Brain microvascular endothelial cell (primary cell): ENCODE measurements at regions not wholly inside any gene's neighbourhood (a gene's known extent, or its start where the extent isn't known, plus 50 kb on each side); places are given as distances from the start of the nearest gene placed in this dataset.
"Not testable (repeated sequence)": the region's sequence is repeated elsewhere in the genome, so short reads cannot be mapped to it uniquely, and the experiment has no call there.

ENCODE experiments used
- DNase-seq: peaks from one replicate; pipeline ENCODE4 v3.0.0-alpha.2; 2020
- H3K27ac ChIP-seq: fragments of 250-450 bp; sonication (Bioruptor Pico); 2 replicates; pipeline ENCODE4 v1.5.1; 2020; ENCODE audit warnings: mild to moderate bottlenecking, moderate library complexity
- H3K27me3 ChIP-seq: fragments of 250-450 bp; sonication (Bioruptor Pico); replicated peaks from 2 replicates; pipeline ENCODE4 v1.5.1; 2020; ENCODE audit warnings: mild to moderate bottlenecking
- H3K36me3 ChIP-seq: fragments of 250-450 bp; sonication (Bioruptor Pico); replicated peaks from 2 replicates; pipeline ENCODE4 v1.5.1; 2020; ENCODE audit warnings: mild to moderate bottlenecking
- H3K4me3 ChIP-seq: 2 replicates; pipeline ENCODE4 v1.5.1; 2011; ENCODE audit warnings: low read depth, mild to moderate bottlenecking, control low read depth, low read length, moderate library complexity
- CTCF ChIP-seq: IDR thresholded peaks from 2 replicates; pipeline ENCODE4 v1.5.1; 2011; ENCODE audit warnings: low read depth, mild to moderate bottlenecking, moderate library complexity, low read length, control low read depth, inconsistent platforms; ENCODE audit errors: missing control alignments
- in situ Hi-C: cut with HindIII; loops from 2 replicates; pipeline ENCODE4 v1.10.0; 2017; ENCODE audit warnings: low sequenced_read_pairs, low pct_ligation_motif_present

- in situ Hi-C loops = no loop called here
- no peaks in the 10 kb centered on the region for H3K36me3 ChIP-seq
- no peak for TF ChIP-seq CTCF
- no peak overlapping the region for H3K27ac ChIP-seq
- peak; percentile 25 for DNase-seq
- peaks cover 12% of the 10 kb centered on the region for H3K27me3 ChIP-seq
- H3K4me3 ChIP-seq = no peak overlapping the region
Measured at GRCh38 chr5:154543380-154543779, 65.4 kb upstream of the HAND1 start.

DNA sequence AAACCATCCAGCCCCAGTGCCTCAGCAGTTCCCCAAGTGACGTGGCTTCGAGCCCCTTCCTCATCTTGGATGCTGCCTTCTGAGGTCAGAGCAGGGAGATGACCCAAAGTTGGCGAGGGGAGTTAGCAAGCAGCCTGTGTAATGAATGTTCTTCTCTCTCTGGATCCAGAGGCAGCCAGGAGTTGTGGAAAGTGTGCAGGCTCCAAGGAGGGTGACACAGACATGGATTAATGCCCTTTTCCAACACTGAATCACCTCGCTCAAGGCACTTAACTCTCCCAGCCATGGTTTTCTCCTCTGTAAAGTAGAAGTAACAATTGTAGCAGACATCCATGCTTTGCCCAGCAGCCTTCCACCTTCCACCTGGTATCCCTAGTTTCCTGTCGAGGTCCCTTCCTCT is 64.6 kb upstream of the HAND1 start:
- Histone ChIP-seq H3K27me3 (peaks cover 12% of the 10 kb centered on the region), H3K4me3 (no peak overlapping the region), H3K36me3 (no peaks in the 10 kb centered on the region), H3K27ac (no peak overlapping the region)
- DNase-seq = no peak
- no peak for TF ChIP-seq CTCF
- in situ Hi-C loops = no loop called here

DNA sequence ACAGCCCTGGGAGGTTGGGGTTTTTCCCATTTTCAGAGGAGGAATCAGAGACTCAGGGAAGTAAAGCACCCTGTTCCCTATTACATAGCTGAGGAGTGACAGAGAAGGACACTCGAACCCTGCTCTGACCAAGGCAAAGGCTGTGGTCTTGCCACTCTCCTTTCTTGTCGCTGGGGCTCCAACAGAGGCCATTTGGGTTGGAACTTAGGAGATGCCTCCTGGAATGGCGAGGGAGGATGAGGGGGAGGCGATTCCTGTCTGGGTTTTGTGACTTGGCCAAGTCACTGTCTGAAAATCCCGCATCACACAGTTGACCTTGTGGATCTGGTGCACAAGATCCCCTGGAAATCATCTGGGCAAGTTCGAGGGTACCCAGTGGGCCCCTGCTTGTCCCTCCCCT is 64.0 kb upstream of the HAND1 start:
- Histone ChIP-seq H3K36me3 (no peaks in the 10 kb centered on the region), H3K4me3 (no peak overlapping the region), H3K27ac (no peak overlapping the region), H3K27me3 (peaks cover 14% of the 10 kb centered on the region)
- TF ChIP-seq CTCF = no peak
- no peak for DNase-seq
- in situ Hi-C loops = no loop called here

DNA sequence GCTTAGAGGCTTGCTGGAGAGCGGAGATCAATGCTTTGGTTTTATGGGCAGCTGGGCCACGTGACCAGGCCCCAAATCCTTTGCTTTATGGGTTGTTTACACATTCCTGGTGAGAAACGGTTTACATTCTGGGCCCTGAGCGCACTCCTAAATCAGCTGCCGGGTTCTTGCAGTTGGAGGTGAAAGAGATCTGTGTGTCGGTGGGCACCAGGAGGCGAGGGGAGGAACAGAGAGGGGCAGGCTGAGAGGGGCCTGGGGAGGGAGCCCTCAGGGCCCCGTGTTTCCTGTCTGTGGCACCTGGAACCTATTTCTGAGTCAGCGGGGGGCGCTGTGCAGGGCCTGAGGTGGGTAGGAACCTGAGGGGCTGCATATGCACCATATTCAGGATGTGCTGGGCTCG is 63.5 kb upstream of the HAND1 start:
- Histone ChIP-seq H3K27ac (no peak overlapping the region), H3K27me3 (peaks cover 14% of the 10 kb centered on the region), H3K4me3 (no peak overlapping the region), H3K36me3 (no peaks in the 10 kb centered on the region)
- DNase-seq = no peak
- in situ Hi-C loops = no loop called here
- TF ChIP-seq CTCF = peak; percentile 57

DNA sequence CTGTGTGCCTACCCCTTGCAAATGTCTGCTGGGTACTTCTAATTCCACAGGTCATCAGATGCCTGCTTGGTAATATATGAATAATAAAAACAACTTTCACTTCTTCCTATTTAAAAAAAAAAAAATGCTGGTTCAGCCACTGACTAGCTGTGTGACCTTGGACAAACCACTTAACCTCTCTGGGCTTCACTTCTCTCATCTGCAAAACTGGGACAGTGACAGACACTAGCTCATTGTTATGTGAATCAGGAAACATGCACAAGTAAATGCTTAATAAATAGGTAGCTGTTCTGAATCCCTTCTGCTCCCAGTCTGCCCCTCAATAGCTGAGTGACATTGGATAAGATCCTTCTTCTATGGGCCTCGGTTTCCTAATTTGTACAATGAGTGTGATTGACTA is 62.6 kb upstream of the HAND1 start:
- in situ Hi-C loops = no loop called here
- no peak for DNase-seq
- no peak overlapping the region for H3K4me3 ChIP-seq
- no peak for TF ChIP-seq CTCF
- H3K27ac ChIP-seq = no peak overlapping the region
- H3K27me3 ChIP-seq = peaks cover 14% of the 10 kb centered on the region
- no peaks in the 10 kb centered on the region for H3K36me3 ChIP-seq

DNA sequence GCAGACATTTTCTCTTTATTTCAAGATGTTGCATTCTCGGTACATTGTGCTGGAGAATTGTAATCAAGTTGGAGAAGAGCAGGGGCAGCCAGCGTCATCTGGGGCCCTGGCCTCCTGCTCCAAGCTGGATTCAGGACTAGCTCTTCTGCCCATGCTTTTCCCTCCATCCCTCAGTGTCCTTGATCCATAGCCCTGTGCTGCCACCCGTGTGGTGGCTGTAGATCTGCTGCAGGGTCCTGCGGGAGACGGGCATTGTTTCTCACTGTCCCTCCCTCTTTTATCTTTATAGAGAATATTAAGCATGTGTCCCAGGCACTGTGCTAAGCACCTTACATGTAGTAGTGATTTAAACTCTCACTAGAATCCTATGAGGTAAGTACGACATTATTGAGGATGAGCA is 60.5 kb upstream of the HAND1 start:
- no peaks in the 10 kb centered on the region for H3K36me3 ChIP-seq
- no peak for DNase-seq
- no peak for TF ChIP-seq CTCF

GRCh38 chr5:154536439-154536838 is 58.4 kb upstream of the HAND1 start:
- H3K4me3 ChIP-seq, H3K36me3 ChIP-seq, DNase-seq, H3K27ac ChIP-seq, H3K27me3 ChIP-seq, in situ Hi-C loops: not testable (repeated sequence)

More for the DNA sequence above, 60.5 kb upstream of the HAND1 start:
- Histone ChIP-seq H3K27ac (no peak overlapping the region), H3K4me3 (no peak overlapping the region), H3K27me3 (peaks cover 12% of the 10 kb centered on the region)
- in situ Hi-C loops = no loop called here
